ENCODE measurements at regions not wholly inside any gene's neighbourhood (a gene's known extent, or its start where the extent isn't known, plus 50 kb on each side); places are given as distances from the start of the nearest gene placed in this dataset.

DNA sequence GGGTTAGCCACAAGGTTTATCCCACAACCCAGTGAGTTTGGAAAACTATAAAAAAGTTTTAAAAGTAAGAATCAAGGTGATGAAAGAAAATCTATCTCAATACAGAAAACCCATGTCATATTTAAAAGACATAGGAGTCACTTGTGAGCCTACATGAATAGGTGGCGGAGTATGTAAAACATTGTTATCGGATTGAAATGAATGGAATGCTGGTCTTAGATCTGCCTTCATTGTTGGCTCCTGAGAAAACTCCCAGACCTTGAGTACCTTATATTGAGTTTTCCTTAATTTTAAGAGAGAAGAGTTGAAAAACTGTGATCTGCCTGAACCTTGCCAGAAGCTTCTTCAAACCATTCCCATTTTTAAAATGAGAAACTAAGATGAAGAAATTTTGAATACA is 551.1 kb downstream of the EFNA5 start:
- Mint-ChIP-seq H3K9me3 (no peaks in the 10 kb centered on the region), H3K27me3 (no peaks in the 10 kb centered on the region), H3K4me1 (no peaks in the 10 kb centered on the region), H3K4me3 (no peak overlapping the region), H3K27ac (no peak overlapping the region), H3K36me3 (ENCODE audit: low read depth) (no peaks in the 10 kb centered on the region)
- intact Hi-C loops (cut with micrococcal nuclease) = no loop called here
- no peak for DNase-seq

DNA sequence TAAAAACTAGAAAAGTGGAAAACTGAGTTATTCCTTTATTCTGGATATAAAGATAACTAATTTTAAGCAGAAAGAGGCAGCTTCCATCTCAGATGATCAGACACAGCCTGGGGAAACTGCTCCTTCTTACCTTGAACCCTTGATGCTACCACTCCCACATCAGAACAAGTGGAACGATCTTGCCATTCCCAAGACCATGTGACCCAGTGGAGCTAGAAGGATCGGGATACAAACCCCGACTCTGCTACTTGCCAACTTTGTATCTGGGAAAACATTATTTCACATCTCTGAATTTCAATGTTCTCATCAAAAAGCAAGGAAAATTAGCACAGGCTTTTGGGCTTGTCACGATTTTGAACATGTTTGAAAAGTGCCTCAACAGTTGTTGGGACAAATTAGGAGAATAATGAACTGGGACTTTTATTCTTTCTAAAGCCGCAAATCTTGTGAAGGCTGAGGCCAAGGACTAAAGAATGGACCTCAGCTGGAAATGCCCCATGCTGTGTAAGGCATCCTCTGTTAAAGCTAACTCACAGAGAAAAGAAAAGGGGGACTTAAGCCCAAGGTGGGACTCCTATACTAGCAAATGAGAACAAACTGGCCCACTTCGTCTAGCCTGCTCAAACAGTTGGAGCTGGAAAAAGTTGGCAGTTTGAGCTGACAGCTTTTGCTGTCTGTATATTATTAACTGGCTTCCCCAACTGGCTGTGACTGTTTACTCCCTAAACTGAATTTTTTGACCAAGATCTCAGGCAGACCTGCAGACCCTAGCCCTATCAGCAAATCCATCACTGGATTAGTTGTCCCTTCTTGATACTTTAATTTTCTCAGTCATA is 552.3 kb downstream of the EFNA5 start:
- Mint-ChIP-seq H3K27ac (no peak overlapping the region), H3K27me3 (no peaks in the 10 kb centered on the region), H3K9me3 (no peaks in the 10 kb centered on the region), H3K4me1 (no peaks in the 10 kb centered on the region), H3K4me3 (no peak overlapping the region), H3K36me3 (ENCODE audit: low read depth) (no peaks in the 10 kb centered on the region)
- intact Hi-C loops (cut with micrococcal nuclease) = no loop called here
- no peak for DNase-seq

DNA sequence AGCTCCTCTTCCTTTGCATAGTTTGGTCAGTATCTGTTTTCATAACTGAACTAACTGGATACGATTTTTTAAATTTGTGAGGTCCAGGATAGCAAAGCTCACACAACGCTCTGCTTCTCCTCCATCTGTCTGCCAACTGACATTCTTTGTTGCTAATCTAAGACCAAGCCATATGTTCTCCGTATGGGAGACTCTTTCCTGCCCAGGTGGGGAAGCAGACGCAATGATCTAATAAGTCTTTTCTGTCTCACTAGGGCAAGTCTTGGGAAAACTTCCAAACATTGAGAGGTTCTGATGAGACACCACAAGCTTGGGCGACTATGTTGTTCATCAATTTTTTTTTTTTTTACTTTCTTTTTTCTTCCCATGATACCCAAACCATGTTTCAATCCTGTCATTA is 558.5 kb downstream of the EFNA5 start:
- no peaks in the 10 kb centered on the region for H3K27me3 Mint-ChIP-seq
- no peaks in the 10 kb centered on the region for H3K4me1 Mint-ChIP-seq
- no peak overlapping the region for H3K4me3 Mint-ChIP-seq
- intact Hi-C loops (cut with micrococcal nuclease) = no loop called here
- no peak for DNase-seq
- H3K9me3 Mint-ChIP-seq = no peaks in the 10 kb centered on the region
- H3K36me3 Mint-ChIP-seq (ENCODE audit: low read depth) = no peaks in the 10 kb centered on the region
- no peak overlapping the region for H3K27ac Mint-ChIP-seq

DNA sequence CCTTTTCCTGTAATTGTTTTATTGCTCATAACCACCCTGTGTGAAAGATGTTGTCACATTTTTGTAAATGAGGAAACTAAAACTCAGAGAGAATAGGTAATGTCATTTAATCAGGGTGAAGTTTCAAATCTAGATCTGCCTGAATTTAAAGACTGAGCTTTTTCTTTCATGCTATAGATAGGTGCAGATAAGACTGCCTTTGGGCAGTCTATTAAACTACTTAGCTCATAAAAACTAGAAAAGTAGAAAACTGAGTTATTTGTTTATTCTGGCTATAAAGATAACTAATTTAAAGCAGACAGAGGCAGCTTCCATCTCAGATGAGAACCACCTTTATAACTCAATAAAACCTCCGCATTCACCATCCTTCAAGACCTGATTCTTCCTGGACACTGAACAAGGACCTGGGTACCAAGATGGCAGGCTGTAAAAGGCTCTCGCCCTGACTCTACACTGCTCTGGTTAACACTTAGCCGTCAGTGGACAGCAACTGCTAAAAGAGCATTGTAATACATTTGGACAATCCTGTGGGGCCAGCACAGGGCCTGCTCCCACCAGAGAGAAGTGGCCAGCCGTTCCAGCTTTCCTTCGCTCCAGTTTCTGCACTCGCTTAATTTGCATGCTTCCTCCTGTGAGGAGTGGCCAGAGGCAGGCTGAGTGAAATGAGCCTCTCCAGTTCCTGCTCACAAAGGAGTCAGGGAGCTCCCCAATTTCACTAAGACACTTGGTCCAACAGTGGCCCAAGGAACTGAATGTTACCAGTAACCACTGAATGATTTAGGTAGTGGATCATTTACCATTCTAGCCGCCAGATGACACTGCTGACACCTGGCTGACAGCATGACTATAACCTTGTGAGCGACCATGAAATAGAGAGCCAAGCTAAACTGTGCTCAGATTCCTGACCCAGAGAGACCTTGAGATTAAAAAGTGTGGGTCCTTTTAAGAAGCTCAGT is 566.4 kb downstream of the EFNA5 start:
- intact Hi-C loops (cut with micrococcal nuclease) = no loop called here
- H3K27ac Mint-ChIP-seq = no peak overlapping the region
- H3K4me3 Mint-ChIP-seq = no peak overlapping the region
- no peaks in the 10 kb centered on the region for H3K4me1 Mint-ChIP-seq
- no peaks in the 10 kb centered on the region for H3K9me3 Mint-ChIP-seq
- no peaks in the 10 kb centered on the region for H3K36me3 Mint-ChIP-seq (ENCODE audit: low read depth)
- no peak for DNase-seq
- H3K27me3 Mint-ChIP-seq = no peaks in the 10 kb centered on the region

DNA sequence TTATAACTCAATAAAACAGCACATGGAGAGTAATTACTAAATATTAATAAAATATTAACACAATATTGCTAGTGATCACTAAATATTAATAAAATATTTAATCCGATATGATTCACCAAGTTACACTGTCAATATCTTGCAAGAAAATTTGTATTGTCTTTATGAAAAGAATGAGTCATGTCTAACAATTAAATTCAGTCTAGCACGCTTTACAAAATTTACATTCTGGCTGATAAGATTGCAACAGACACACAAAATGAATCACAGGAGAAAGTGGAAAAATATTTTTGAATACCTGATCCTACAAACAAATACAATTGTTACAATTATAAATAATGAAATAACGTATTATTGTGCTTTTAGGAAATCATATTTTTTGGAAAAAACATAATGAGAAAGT is 567.2 kb downstream of the EFNA5 start:
- no peak for DNase-seq
- H3K9me3 Mint-ChIP-seq = no peaks in the 10 kb centered on the region
- H3K27me3 Mint-ChIP-seq = no peaks in the 10 kb centered on the region
- intact Hi-C loops (cut with micrococcal nuclease) = no loop called here
- no peak overlapping the region for H3K27ac Mint-ChIP-seq
- no peaks in the 10 kb centered on the region for H3K36me3 Mint-ChIP-seq (ENCODE audit: low read depth)
- H3K4me1 Mint-ChIP-seq = no peaks in the 10 kb centered on the region
- no peak overlapping the region for H3K4me3 Mint-ChIP-seq

DNA sequence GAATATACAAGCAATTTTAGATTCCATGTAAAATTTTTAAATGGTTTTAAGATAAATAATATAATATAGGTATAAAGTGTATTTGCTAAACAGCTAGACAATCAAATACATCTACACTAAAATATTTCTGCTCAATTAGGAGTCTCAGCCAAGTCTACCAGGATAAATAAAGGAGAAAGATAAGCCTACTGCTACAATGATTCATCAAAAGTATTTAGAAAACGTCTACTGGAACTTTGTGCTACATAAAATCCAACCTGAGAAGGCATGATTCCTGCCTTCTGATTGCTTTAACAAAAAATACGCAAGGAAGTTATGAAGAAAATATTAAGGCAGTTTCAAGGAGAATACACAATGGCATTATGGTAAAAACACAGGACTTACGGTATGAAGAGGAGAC is 570.6 kb downstream of the EFNA5 start:
- intact Hi-C loops (cut with micrococcal nuclease) = no loop called here
- H3K4me1 Mint-ChIP-seq = no peaks in the 10 kb centered on the region
- no peak overlapping the region for H3K4me3 Mint-ChIP-seq
- no peaks in the 10 kb centered on the region for H3K36me3 Mint-ChIP-seq (ENCODE audit: low read depth)
- no peak for DNase-seq
- H3K27me3 Mint-ChIP-seq = no peaks in the 10 kb centered on the region
- H3K9me3 Mint-ChIP-seq = no peaks in the 10 kb centered on the region
- H3K27ac Mint-ChIP-seq = no peak overlapping the region

DNA sequence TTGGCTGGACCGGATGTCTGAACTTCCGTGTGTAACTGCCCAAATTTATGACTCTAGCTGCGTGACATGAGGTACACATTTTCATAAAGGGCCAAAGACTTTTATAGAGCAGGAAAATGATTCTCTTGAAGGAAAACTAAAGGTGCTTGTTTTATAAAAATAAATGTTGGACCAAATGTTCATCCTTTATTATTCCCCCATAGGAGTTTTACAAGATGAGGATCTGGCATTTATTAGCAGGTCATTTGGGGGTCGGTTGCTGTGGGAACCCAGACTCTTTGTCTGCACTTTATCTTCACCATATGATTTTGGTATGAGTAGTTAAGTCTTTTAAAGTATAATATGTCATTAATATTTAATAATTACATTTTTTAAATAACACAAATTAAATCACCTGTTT is 571.2 kb downstream of the EFNA5 start:
- intact Hi-C loops (cut with micrococcal nuclease) = no loop called here
- no peak overlapping the region for H3K27ac Mint-ChIP-seq
- no peaks in the 10 kb centered on the region for H3K4me1 Mint-ChIP-seq

DNA sequence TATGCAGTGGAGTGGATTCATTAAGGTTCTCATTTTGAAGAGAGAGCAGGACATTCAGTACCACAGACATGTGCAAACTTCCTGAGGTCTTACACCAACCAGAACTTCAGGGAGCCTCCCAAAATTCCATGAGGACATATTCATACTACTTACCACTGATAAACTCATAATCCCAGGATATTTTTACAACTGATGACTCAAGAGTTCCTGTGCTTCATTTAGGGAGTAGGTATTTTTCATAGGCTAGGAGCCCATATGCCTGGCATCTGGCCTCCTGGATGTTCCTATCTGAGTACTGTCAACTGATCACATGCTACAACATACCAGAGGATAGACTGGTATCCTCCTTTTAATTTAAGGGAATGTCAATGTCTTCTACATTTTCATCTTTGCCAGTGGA is 578.0 kb downstream of the EFNA5 start:
- Mint-ChIP-seq H3K4me3 (no peak overlapping the region), H3K27me3 (no peaks in the 10 kb centered on the region), H3K27ac (no peak overlapping the region), H3K36me3 (ENCODE audit: low read depth) (no peaks in the 10 kb centered on the region), H3K9me3 (no peaks in the 10 kb centered on the region), H3K4me1 (no peaks in the 10 kb centered on the region)
- DNase-seq = no peak
- intact Hi-C loops (cut with micrococcal nuclease) = no loop called here

More for the DNA sequence above, 571.2 kb downstream of the EFNA5 start:
- Mint-ChIP-seq H3K9me3 (no peaks in the 10 kb centered on the region), H3K36me3 (ENCODE audit: low read depth) (no peaks in the 10 kb centered on the region), H3K4me3 (no peak overlapping the region), H3K27me3 (no peaks in the 10 kb centered on the region)
- no peak for DNase-seq

DNA sequence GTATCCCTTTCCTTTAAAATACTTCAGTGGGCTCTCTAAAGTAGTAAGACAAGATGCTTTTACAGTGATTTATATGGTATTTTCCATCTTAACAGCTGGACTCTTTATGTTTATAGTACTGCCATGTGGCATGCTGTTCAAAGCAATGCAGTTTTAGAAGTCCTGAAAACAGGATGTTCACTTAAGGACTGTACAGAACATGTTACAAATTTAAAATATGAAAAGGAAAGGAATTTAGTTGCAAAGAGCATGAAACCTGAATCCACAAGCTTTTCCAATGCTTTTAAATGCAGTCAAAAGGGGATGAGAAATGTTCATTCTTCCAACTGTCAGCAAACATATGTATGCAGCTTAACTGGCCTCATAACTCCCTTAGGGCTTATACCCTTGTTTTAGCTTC is 580.2 kb downstream of the EFNA5 start:
- intact Hi-C loops (cut with micrococcal nuclease) = no loop called here
- Mint-ChIP-seq H3K27ac (no peak overlapping the region), H3K4me3 (no peak overlapping the region), H3K36me3 (ENCODE audit: low read depth) (no peaks in the 10 kb centered on the region), H3K27me3 (no peaks in the 10 kb centered on the region), H3K9me3 (no peaks in the 10 kb centered on the region), H3K4me1 (no peaks in the 10 kb centered on the region)
- no peak for DNase-seq

DNA sequence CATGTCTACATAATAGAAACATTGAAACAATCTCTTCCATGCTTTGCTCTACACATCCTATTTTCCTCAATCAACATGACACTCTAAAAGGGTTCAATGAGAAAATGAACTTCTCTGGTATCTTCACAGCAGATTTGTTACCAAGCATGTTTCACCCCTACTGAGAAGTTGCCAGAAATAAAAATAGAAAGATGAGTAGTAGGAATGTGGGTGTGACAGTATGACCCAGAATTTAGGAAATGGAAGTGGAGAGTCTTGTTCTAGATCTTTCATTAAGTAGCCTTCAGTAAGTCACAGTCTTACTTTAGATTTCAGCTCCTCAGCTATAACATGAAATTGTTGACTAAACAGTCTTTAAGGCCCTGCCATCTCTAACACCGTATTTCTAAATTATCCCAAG is 581.8 kb downstream of the EFNA5 start:
- no peaks in the 10 kb centered on the region for H3K27me3 Mint-ChIP-seq
- no peak overlapping the region for H3K27ac Mint-ChIP-seq
- no peak overlapping the region for H3K4me3 Mint-ChIP-seq
- no peaks in the 10 kb centered on the region for H3K4me1 Mint-ChIP-seq
- no peak for DNase-seq
- intact Hi-C loops (cut with micrococcal nuclease) = no loop called here
- H3K9me3 Mint-ChIP-seq = no peaks in the 10 kb centered on the region
- no peaks in the 10 kb centered on the region for H3K36me3 Mint-ChIP-seq (ENCODE audit: low read depth)

DNA sequence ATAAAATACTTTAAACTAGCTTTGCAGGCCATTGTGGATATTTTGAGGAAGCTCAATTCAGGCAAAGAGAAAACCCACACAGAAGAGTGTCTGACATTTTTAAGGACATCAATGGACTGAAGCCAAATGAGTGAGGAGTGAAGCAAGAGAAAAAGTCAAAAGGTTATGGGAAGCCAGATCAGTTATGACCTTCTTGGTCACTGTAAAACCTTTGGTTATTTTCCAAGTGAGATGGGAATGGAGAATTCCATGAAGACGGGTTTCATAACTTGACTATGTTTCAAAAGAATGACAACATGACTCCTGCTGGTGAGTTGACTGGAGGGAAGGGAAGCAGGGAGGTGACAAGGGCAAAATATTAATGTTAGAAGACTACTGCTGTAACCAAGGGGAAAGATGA is 585.2 kb downstream of the EFNA5 start:
- no peaks in the 10 kb centered on the region for H3K4me1 Mint-ChIP-seq
- no peak overlapping the region for H3K4me3 Mint-ChIP-seq
- no peak overlapping the region for H3K27ac Mint-ChIP-seq
- intact Hi-C loops (cut with micrococcal nuclease) = no loop called here
- H3K9me3 Mint-ChIP-seq = no peaks in the 10 kb centered on the region
- no peaks in the 10 kb centered on the region for H3K27me3 Mint-ChIP-seq
- DNase-seq = no peak
- no peaks in the 10 kb centered on the region for H3K36me3 Mint-ChIP-seq (ENCODE audit: low read depth)

DNA sequence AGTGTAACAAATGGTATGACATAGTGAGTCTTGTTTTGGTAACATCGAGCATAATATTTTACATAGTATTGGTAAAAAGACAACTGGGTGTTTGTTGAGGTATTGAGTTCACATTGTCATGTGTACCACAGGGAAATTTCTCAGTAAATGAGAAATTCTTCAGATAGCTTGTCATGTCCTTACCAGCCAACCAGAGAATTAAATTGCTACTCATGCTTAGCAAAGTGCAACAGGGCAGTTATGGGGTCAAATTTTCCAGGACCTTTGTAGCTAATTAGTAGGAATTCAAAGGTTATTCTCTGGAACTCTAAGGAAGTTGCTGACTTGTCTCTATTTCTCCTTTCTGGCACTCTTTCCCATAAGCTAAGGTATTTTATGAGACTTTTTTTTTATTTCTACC is 595.7 kb downstream of the EFNA5 start:
- Mint-ChIP-seq H3K36me3 (ENCODE audit: low read depth) (no peaks in the 10 kb centered on the region), H3K27me3 (no peaks in the 10 kb centered on the region), H3K4me1 (no peaks in the 10 kb centered on the region), H3K9me3 (no peaks in the 10 kb centered on the region), H3K4me3 (no peak overlapping the region), H3K27ac (no peak overlapping the region)
- intact Hi-C loops (cut with micrococcal nuclease) = no loop called here
- DNase-seq = no peak

DNA sequence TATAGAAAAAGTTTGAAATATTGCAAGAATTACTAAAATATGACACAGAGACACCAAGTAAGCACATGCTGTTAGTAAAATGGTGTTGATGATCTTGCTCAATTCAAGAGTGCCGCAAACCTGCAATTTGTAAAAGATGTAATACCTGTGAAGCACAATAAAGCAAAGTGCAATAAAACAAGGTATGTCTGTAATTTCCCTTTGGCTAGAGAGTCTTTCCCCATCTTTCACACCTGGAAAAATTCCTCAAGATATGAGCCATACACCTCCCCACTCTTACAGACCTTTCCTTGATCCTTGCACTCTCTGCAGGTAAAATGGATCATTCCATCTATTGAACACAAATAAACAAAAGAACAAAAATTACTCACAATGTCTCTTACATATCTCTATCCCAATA is 597.8 kb downstream of the EFNA5 start:
- DNase-seq = no peak
- no peaks in the 10 kb centered on the region for H3K27me3 Mint-ChIP-seq
- no peaks in the 10 kb centered on the region for H3K9me3 Mint-ChIP-seq
- intact Hi-C loops (cut with micrococcal nuclease) = no loop called here
- H3K27ac Mint-ChIP-seq = no peak overlapping the region
- no peak overlapping the region for H3K4me3 Mint-ChIP-seq
- H3K4me1 Mint-ChIP-seq = no peaks in the 10 kb centered on the region
- no peaks in the 10 kb centered on the region for H3K36me3 Mint-ChIP-seq (ENCODE audit: low read depth)

DNA sequence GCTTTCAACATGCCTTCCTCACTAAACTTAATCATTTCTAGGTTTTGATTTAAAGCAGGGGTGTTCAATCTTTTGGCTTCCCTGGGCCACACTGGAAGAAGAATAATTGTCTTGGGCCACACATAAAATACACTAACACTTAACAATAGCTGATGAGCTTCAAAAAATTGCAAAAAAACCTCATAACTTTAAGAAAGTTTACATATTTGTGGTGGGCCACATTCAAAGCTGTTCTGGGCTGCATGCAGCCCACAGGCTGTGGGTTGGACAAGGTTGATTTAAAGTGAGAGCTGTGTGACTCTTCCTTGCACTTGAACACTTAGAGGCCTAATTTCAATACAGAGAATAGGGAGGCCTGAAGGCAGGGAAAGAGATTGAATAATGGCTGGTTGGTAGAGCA is 598.3 kb downstream of the EFNA5 start:
- H3K27ac Mint-ChIP-seq = no peak overlapping the region

More for the DNA sequence above, 598.3 kb downstream of the EFNA5 start:
- no peaks in the 10 kb centered on the region for H3K27me3 Mint-ChIP-seq
- H3K9me3 Mint-ChIP-seq = no peaks in the 10 kb centered on the region
- intact Hi-C loops (cut with micrococcal nuclease) = no loop called here
- H3K36me3 Mint-ChIP-seq (ENCODE audit: low read depth) = no peaks in the 10 kb centered on the region
- no peak for DNase-seq
- no peak overlapping the region for H3K4me3 Mint-ChIP-seq
- H3K4me1 Mint-ChIP-seq = no peaks in the 10 kb centered on the region

All from activated CD4-positive, alpha-beta T cell treated with anti-CD3 and anti-CD28 coated beads, Interleukin-2, amount 10 ng/mL, durations not matched to agents 24 days and 14 days (primary cell).